GM18868 (cell line): ENCODE measurements at regions not wholly inside any gene's neighbourhood (a gene's known extent, or its start where the extent isn't known, plus 50 kb on each side); places are given as distances from the start of the nearest gene placed in this dataset.
A peak's percentile ranks its signal among the peaks of the same experiment; 100 is the strongest.
"Not testable (repeated sequence)": the region's sequence is repeated elsewhere in the genome, so short reads cannot be mapped to it uniquely, and the experiment has no call there.

Source experiments
- ATAC-seq: cut with Tn5 transposase; IDR thresholded peaks from one replicate; pipeline ENCODE4 v1.9.1; 2021; ENCODE audit warnings: mild to moderate bottlenecking, moderate library complexity; ENCODE audit not compliant: unreplicated experiment

DNA sequence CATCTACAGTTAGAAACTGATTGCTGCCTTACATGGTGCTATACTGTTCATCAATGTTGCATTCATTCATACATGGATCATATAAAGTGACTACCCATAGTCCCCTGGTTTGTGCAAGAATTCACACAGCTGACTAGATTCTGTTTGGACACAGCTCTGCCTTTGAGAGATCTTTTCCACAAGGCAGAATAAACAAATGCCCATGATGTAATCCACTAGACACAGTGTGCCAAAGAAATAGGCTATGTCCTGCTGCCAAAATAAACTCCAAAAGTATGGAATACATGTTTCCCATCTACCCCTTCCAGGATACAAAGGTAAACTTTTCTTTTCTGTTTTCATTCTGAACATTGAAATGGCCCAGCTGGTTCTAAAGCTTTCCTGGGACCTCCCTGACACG is 269.4 kb upstream of the CHAC2 start:
- ATAC-seq = no peak

DNA sequence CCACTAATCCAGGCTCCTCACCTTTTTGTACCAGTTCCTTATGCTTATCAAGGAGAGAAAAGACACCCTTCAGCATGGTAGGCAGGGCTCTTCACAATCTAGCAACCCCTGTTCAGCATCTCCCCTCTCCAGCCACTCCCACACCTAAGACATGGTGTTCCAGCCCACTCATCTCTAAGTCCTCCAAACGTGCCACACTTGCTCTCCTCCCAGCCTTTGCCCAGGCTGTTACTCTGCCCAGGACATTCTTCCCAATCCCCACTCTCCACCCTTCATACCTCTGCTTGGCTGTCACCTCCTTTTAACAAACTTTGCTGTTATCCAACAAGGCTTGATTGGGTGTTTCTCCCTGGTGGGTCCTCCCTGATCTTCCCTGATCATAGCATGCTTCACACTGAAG is 270.6 kb upstream of the CHAC2 start:
- ATAC-seq = no peak

DNA sequence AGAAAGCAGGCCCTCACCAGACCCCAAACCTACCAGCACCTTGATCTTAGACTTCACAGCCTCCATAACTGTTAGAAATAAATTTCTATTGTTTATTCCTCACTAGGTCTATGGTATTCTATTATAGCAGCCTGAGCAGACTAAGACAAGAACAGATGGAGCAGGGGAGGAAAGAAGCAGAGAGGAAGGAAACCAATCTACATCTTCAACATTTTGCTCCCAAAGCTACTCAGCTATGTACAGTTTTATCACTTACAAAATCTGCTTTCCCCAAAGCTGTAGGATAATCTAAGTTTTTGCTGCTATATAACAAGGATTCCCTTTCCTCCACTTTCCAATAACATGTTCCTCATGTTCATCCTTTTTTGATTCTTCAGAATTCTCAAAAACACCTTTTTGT is 274.4 kb upstream of the CHAC2 start:
- ATAC-seq = no peak

DNA sequence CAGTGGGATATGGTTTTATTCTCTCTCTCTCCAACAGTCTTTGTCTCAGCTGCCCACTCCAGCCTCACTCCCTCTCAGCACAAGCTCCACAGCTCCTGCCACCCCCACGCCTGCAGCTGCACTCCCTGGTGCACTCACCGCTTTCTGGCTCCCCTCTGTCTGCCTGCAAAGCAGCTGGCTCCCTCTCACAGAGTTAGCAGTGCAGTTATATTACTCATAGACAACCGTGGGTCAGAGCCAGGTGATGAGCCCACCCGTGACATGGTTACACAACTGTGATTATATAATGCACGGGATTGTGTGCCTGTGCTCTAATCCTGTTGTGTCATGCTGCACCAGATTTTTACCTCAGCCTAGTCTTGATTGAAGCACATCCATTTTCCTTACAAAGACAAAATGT is 276.9 kb upstream of the CHAC2 start:
- ATAC-seq = no peak

DNA sequence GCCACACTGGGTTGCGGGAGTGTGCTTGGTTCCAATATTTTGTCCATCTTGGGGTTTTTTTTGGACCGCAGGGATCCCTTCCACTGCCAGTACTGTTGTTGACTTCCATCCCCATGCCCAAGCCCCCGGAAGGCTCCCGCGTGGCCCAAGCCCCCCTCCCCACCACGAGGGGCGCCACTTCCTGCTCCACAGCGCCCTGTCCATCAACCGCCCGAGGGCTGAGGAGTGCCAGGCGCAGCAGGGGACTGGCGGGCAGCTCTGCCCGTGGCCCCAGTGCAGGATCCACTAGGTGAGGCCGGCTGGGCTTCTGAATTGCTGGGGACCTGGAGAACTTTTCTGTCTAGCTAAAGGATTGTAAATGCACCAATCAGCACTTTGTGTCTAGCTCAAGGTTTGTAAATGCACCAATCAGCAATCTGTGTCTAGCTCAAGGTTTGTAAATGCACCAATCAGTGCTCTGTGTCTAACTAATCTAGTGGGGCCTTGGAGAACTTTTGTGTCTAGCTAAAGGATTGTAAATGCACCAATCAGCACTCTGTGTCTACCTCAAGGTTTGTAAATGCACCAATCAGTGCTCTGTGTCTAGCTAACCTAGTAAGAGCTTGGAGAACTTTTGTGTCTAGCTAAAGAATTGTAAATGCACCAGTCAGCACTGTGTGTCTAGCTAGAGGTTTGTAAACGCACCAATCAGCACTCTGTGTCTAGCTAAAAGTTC is 281.3 kb upstream of the CHAC2 start:
- ATAC-seq = not testable (repeated sequence)

DNA sequence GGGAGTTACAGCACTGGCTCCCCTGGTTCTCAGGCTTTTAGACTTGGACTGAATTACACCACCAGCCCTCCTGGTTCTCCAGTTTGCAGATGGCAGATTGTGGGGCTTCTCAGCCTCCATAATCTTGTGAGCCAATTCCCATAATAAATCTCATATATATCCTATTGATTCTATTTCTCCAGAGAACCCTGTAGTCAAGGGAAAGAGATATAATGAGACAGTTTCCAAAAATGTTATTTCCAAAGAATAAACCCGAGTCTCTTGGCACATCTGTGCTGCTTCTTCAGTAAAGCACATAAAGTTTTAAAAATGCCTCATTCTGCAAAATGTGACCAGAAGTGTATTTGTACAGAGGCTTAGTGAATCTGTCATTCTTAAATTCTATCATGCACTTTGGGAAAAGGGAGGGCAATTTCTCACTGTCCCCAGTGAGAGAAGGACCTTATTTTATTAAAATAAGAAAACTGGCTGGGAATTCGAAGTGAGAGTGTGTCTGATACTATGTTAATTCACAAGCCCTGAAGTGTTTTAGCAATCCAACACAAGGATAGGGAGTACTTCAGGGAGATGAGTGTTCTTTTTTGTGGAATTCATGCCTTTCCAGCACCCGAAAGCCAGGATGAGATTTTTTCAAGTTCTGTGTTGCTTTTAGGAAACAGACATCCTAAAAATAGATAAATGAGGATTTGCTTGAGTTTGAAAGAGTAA is 282.4 kb upstream of the CHAC2 start:
- no peak for ATAC-seq

DNA sequence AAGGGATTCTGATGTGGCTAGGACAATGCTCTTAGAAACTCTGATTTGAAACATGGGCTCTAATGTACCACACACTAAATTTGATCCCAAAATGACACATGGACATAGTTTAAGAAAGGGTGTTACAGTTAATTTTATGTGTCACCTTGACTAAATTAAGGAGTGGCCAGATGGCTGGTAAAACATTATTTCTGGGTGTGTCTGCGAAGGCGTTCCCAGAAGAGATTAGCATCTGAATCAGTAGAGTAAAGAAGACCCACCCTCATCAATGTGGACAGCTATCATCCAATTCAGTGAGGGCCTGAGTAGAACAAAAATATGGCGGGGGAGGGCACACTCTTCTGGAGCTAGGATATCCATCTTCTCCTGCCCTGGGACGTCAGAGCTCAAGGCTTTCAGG is 283.1 kb upstream of the CHAC2 start:
- no peak for ATAC-seq

DNA sequence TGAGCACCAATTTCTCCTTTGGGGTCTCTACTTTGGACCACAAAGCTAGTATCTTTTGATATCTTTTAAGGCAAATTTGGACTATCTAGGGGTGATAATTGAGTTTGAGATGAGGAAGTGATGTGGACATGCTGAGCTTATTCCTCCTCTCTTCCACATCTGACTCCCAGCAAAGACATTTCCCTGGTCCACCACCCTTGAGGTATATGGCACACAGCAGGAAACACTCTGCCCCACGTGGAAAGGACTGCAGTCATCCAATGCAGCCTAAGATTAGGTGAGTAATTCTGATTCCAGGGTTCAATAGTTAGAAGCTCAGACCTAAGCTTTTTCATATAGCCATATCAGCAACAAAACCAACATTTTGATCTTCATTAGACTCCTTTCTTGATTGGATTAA is 290.1 kb upstream of the CHAC2 start:
- no peak for ATAC-seq

DNA sequence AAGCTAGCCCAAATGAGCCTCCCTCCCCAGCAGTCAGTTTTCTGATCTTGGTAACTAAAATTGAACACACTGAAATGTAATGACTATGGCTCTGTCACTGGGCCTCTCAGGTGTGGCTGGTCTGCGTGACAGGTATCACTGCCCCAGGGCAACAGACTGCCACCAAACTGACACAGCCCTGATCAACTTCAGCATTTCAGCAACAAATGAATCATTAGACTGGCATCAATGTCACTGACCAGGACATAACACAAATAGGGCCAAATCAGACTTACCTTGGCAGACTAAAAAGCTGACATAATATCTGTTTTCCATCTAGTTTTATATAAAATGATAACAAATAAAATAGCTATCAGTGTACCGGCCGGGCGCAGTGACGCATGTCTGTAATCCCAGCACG is 290.8 kb upstream of the CHAC2 start:
- ATAC-seq = no peak

DNA sequence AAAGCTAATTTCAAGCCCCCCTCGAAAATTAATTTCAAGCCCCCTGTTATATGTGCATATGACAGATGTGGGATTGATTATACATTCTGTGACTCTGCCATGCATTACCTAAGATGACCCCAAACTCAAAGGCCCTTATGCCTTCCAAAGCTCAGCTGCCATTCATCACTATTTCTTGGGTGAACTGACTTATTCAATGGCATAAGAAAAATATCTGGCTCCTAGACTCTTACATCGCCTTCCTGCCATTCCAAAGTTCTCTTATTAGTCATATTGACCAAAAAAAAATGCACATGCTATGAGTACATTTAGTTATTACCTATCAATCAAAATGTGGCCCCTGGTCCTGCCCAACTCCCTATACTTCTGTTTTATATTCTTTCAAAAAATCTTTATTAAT is 291.8 kb upstream of the CHAC2 start:
- no peak for ATAC-seq

DNA sequence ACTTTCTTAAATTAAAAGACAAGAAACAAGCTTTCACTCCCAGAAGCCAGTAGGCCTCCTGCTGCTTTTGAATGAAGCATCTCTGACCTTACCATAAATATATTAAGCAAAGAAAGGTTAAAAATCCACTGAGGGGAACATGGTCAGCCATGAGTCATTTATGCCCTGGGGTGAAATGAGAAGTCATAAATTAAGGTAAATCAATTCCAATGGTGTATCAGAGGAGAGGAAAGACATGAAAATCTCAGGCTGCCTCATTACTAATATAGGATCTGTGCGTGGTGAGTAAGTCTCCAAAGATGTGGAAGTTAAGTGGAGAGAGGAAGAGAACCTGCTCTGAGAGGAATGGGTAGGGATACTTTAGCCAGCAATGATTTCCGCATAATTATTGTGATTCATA is 292.3 kb upstream of the CHAC2 start:
- no peak for ATAC-seq

DNA sequence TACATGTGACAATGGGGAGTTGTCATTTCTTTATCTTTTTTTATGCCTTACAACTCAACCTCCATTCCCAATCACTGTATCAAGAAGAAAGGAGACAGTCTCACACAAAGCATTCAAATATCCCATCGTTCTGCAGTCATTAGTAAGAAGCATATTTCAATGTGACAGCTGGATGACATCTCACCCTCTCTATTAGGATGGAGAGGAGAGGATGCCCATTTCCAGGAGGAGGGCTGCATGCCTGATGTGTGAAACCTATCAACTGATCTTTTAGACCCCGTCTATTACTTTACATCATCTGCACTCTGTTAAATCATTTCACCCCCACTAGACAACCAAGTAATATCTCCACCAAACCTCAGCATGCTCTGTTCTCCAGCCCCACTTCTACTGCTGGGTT is 292.7 kb upstream of the CHAC2 start:
- ATAC-seq = no peak

DNA sequence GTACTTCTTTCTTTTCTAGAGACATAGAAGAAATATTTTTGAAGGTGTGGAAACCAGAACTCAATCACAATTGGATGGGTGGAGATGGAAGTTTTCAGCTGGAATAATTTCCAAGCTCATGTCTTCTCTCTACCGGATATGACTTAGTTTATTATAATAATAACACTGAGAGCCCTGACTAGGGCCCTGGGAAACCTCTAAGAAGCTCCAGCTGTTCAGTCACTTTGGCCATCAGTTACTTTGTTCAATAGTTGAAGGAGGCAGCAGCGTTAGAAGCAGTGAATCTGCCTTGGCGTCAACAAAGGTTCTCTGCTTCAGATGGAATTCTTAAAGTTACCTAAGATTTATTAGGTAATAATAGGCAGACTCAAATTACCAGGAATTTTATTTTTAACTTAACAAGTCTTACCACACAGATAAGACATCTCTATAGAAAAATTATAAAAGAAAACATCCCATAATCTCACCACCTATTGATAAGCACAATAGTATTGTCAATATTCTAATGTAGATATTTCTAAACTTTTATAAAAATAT is 293.8 kb upstream of the CHAC2 start:
- ATAC-seq = no peak

DNA sequence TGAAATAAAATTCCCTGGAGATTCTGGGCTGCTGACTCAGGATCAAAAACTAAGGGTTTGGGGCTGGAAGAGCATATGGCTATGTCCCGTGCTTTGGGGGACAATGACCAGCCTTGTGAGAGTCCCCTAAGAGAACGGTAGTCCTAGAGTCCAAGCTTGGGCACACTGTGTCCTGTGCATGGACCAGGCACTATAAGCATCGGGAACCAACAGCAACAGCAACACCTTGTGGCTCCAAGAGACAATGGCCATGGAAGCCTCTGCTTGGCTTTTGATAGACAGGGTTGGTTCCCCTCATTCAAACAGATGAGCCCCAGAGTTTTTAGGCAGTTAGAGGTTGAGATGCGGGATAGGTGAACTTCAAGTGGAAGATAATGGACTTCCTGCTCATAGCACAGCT is 294.4 kb upstream of the CHAC2 start:
- ATAC-seq = peak; percentile 48

DNA sequence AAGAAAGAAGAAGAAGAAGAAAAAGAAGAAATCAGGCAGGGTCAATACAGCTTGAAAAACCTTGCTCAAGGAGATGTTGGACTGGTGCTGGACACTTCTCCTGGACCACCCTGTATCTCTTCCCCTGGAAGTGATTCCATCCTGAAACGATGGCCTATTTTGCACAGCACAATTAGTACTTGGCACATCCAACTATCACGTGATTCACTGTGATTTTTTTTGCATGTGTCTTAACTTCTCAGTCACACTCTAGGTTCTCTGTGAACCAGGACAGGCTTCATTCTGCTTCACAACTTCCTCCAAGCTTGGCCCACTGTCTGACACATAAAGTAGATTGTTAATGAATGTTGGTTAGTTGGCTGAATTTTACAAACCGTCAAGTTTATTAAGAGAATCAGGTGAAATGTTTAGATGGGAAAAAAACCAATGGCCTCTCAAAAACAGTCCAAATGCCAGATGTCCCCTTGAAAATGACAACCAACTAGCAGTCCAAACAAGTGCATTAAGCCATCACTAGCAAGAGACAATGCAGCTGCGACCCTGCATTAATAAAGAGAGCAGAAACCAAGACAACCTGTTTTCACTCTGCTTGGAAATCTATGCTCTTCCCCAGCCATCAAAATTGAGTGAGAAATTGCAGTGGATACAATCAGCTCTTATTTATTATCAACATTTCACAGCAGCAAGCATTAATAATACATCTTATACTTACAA is 300.0 kb upstream of the CHAC2 start:
- no peak for ATAC-seq

DNA sequence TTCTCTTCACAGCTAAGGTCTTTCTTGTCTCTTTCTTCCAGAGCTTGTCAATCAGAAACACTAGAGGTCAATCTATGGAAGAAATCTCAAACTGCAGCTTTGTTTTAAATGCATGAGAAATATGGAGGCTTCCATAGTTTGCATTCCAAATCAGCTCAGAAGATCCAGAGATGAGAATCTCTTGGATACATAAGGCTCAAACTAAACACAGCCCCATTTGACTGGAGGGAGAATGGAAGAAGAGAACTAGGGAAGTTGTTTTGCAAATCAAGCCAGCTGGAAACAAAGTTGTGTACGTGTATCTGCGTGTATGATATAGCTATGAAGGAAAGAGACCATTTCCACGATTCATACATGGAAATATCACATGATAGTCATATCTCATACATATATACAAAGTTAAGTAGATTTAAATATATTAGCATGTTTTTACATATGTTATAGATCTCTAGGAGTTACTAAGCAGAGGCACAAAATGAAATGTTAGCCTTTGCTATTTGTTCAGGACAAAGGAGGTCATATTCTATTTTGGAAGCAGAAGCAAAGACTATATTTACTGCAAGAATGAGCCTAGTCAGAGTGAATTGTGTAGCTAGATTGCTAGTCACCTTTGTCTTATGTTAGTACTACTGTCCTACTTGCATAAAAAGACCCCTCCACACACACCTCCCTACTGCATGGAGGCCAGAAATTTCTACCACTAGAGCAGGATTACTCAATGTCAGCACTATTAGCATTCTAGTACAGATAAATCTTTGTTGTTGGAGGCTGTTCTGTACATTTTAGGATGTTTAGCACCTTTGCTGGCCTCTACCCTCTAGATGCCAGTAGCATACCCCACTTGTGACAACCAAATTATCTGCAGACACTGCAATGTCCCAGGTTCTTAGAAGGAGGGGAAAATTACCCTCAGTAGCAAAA is 303.5 kb upstream of the CHAC2 start:
- no peak for ATAC-seq

DNA sequence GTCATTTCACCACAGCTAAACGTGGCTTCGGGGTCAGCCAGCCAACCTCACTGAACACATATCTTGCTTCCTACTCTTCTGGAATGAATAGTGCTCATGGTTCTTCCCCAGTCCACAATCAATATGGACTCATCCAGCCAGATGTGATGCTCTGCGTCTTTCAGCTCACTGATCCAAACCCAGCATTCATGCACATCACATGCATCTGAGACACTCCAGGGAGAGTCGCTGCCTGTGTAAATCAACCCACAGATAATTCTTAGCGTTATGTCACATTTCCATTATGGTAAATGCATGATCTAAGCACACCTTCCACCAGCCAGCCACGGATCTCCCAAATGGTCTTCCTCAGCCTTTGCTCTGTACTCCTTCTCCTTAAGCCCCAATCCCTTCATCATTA is 306.7 kb upstream of the CHAC2 start:
- no peak for ATAC-seq

DNA sequence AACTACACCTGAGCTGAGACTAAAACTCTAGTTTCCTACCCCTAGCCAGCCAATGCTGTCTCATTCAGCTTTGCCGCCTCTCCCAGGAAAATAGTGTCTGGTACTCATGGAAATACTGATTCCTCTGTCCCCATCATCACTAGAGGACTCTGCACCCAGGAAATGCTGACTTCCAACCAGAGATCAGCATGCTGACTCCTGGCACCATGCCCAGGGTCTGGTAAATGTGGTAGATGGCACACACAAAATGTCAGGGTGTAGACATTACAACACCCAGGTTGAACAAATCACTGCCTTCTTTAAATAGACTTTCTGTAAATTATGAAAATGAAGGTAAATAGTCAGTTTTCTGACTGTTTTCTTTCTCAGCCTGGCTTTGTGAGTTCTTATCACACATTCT is 307.3 kb upstream of the CHAC2 start:
- ATAC-seq = no peak

DNA sequence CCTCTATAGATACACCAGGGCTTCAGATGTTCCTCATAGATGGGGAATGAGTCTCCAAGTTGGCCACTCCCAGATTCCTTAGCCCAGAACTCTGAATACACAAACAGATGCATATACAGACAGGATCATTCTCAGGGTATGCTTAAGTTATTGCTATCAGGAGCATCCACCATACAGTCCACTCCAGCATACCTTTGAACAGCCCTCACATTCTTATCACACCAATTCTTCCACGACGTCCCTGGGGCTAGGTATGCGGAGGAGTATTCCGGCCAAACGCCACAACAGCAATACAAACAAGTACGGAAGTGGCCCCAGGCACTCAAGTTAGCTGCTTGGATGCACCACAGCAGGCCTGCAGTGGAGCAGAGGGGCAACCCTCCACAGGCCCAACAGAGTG is 312.5 kb upstream of the CHAC2 start:
- ATAC-seq = no peak

DNA sequence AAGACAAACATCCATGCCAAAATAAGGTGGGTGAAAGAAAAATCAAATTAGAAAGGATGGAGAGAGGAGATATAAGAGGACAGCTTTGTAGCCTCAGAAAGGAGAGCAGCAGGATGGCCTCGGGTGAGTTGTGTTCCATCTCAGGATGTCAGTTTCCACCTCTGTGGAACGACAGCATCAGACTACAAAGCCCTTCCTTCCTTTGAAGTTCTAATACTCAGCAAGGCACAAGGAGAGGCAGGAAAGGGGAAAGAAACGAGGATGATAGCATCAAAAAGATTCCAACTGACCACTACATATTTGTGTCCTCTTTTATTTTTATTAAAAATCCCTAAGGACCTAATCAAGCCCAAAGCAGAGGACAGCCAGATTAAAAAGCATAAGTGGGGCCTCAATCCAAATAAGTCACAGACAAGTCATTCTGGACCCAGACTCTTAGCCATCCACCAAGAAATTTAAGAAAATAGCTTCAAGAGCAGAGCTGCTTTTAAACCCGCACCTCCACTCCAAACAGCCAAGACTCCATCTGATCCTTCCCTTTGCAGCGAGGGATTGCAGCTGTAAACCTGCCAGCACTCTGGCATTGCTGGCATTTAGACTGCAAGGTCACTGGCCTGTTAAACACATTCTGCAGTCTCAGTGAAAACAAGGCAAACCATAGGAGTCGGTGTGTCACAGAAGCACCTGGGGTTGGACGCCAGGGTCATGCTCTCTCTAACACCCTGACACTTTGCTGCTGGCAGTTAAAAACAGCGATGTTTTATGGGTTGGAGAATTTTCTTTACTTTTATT is 314.5 kb upstream of the CHAC2 start:
- ATAC-seq = no peak
